HEK293 (cell line): ENCODE measurements at regions not wholly inside any gene's neighbourhood (a gene's known extent, or its start where the extent isn't known, plus 50 kb on each side); places are given as distances from the start of the nearest gene placed in this dataset.

Source experiments
- CTCF ChIA-PET: fragments of 350-600 bp; formaldehyde crosslinking; extraction: SDS; loops from one replicate; lab custom pipeline; 2021; ENCODE audit warnings: antibody characterized with exemption; lab: Yijun Ruan, JAX
- POLR2A ChIA-PET: fragments of 300-600 bp; formaldehyde crosslinking; extraction: SDS; loops from one replicate; lab custom pipeline; 2020; ENCODE audit warnings: antibody characterized with exemption, inconsistent platforms; lab: Yijun Ruan, JAX
- H3K27ac ChIP-seq: fragments of 200-500 bp; sonication (Bioruptor generic); 2 replicates; pipeline ENCODE4 v1.5.1; 2014; ENCODE audit warnings: low read depth, low read length, control low read depth, inconsistent platforms; ENCODE audit errors: extremely low read depth
- H3K36me3 ChIP-seq, 2 experiments: fragments of 200-500 bp in 1 of 2; sonication (Bioruptor generic) in 1 of 2; 1 replicate in 1 of 2; 2 replicates in 1 of 2; pipeline ENCODE4 v1.5.1; 2014 to 2017; ENCODE audit warnings: inconsistent platforms in 2 of 2, low read length in 2 of 2; ENCODE audit not compliant: control insufficient read depth in 2 of 2, insufficient read depth in 1 of 2
- H3K4me1 ChIP-seq: fragments of 200-500 bp; sonication (Bioruptor generic); 2 replicates; pipeline ENCODE4 v1.5.1; 2014; ENCODE audit warnings: mild to moderate bottlenecking, low read length, inconsistent platforms; ENCODE audit not compliant: control insufficient read depth, insufficient read depth
- H3K4me3 ChIP-seq: 2 replicates; pipeline ENCODE4 v1.5.1; 2011; ENCODE audit warnings: low read depth, mild to moderate bottlenecking, control low read depth, low read length, moderate library complexity
- H3K9me3 ChIP-seq: fragments of 200-500 bp; sonication (Bioruptor generic); 2 replicates; pipeline ENCODE4 v1.5.1; 2014; ENCODE audit warnings: low read depth, low read length, inconsistent platforms; ENCODE audit not compliant: control insufficient read depth, insufficient read depth
- REST ChIP-seq: fragments of 450-650 bp; formaldehyde crosslinking; IDR thresholded peaks from 2 replicates; pipeline ENCODE4 v1.5.1; 2016; ENCODE audit warnings: missing biosample characterization, missing genetic modification characterization
- ZNF157 ChIP-seq: fragments of 450-650 bp; formaldehyde crosslinking; IDR thresholded peaks from 2 replicates; pipeline ENCODE4 v1.5.1; 2016; ENCODE audit warnings: missing biosample characterization, missing genetic modification characterization
- ZNF223 ChIP-seq: fragments of 450-650 bp; formaldehyde crosslinking; IDR thresholded peaks from 2 replicates; pipeline ENCODE4 v1.5.1; 2016; ENCODE audit warnings: missing biosample characterization, missing genetic modification characterization
- ZNF37A ChIP-seq: fragments of 450-650 bp; IDR thresholded peaks from 2 replicates; pipeline ENCODE4 v1.5.1; 2018; ENCODE audit warnings: missing biosample characterization, missing genetic modification characterization
- ZNF391 ChIP-seq: fragments of 450-650 bp; formaldehyde crosslinking; IDR thresholded peaks from 2 replicates; pipeline ENCODE4 v1.5.1; 2016; ENCODE audit warnings: low read depth, missing biosample characterization, missing genetic modification characterization, borderline replicate concordance
- ZNF426 ChIP-seq: fragments of 450-650 bp; formaldehyde crosslinking; IDR thresholded peaks from 2 replicates; pipeline ENCODE4 v1.5.1; 2017; ENCODE audit warnings: missing biosample characterization, missing genetic modification characterization, mild to moderate bottlenecking, inconsistent platforms, moderate library complexity
- ZNF510 ChIP-seq: fragments of 450-650 bp; formaldehyde crosslinking; IDR thresholded peaks from 2 replicates; pipeline ENCODE4 v1.5.1; 2018; ENCODE audit warnings: mild to moderate bottlenecking, missing genetic modification characterization, missing biosample characterization; ENCODE audit not compliant: insufficient replicate concordance
- ZNF529 ChIP-seq: fragments of 450-650 bp; formaldehyde crosslinking; IDR thresholded peaks from 2 replicates; pipeline ENCODE4 v1.5.1; 2017; ENCODE audit warnings: missing genetic modification characterization, missing biosample characterization; ENCODE audit not compliant: insufficient replicate concordance
- ZNF600 ChIP-seq: fragments of 450-650 bp; formaldehyde crosslinking; IDR thresholded peaks from 2 replicates; pipeline ENCODE4 v1.5.1; 2016; ENCODE audit warnings: missing biosample characterization, missing genetic modification characterization
- ZNF626 ChIP-seq: fragments of 450-650 bp; sonication (Bioruptor Pico); formaldehyde crosslinking; IDR thresholded peaks from 2 replicates; pipeline ENCODE4 v1.5.1; 2018; ENCODE audit warnings: missing biosample characterization, missing genetic modification characterization, inconsistent platforms
- TF ChIP-seq, protein P1 (sequence below): fragments of 450-650 bp; formaldehyde crosslinking; IDR thresholded peaks from 2 replicates; pipeline ENCODE4 v1.5.1; 2016; ENCODE audit warnings: missing biosample characterization, missing genetic modification characterization
- TF ChIP-seq, protein P2 (sequence below): fragments of 450-650 bp; formaldehyde crosslinking; IDR thresholded peaks from 2 replicates; pipeline ENCODE4 v1.5.1; 2016; ENCODE audit warnings: missing biosample characterization, missing genetic modification characterization

DNA sequence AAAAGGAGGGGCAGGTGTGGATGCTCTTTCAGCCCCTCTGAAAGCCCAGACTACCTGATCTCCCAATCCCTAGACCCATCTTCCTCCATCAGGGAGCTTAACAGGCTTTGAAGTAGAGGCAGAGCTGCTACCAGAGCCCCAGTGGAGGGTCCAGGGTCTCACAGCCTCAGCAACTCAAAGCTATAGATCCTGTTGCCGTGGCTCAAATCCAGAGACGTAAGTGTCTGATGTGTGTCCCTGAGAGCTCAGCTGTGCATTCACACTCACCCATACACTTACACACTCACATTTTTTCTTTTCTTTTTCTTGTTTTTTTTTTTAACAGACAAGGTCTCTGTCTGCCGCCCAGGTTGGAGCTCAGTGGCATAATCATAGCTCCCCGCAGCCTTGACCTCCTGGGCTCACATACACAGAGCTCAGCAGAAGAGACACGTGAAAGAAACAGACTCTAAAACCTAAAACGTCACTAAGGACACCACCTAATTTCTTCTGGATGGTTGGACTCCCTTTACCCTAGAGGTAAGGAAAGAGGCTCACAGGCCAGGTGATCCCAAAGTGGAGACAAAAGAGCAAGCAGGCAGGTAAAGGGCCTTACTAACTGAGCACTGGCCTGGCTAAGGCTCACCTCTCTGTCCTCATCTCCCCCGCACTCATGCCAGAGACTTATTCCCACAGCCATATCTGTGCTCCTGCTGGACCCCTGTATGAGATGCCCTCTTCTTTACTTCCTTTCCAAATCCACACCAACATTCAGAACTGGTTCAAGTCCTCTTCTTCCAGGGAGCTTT lies 80.7 kb downstream of the SCN11A start (continued):
- TF ChIP-seq ZNF391 (tag by site-specific recombination) (no peak), ZNF37A (tag by site-specific recombination) (no peak)
- TF ChIP-seq, protein P1, sequence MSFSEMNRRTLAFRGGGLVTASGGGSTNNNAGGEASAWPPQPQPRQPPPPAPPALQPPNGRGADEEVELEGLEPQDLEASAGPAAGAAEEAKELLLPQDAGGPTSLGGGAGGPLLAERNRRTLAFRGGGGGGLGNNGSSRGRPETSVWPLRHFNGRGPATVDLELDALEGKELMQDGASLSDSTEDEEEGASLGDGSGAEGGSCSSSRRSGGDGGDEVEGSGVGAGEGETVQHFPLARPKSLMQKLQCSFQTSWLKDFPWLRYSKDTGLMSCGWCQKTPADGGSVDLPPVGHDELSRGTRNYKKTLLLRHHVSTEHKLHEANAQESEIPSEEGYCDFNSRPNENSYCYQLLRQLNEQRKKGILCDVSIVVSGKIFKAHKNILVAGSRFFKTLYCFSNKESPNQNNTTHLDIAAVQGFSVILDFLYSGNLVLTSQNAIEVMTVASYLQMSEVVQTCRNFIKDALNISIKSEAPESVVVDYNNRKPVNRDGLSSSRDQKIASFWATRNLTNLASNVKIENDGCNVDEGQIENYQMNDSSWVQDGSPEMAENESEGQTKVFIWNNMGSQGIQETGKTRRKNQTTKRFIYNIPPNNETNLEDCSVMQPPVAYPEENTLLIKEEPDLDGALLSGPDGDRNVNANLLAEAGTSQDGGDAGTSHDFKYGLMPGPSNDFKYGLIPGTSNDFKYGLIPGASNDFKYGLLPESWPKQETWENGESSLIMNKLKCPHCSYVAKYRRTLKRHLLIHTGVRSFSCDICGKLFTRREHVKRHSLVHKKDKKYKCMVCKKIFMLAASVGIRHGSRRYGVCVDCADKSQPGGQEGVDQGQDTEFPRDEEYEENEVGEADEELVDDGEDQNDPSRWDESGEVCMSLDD (tag by site-specific recombination), result no peak

GRCh38 chr3:38969317-38970235 lies 82.2 kb downstream of the SCN11A start:
- Histone ChIP-seq H3K36me3 (no peaks in the 10 kb centered on the region), H3K27ac (no peak overlapping the region)
- TF ChIP-seq ZNF600 (tag by site-specific recombination) (no peak), ZNF157 (no peak), ZNF426 (no peak), ZNF529 (tag by site-specific recombination) (no peak), REST (tag by site-specific recombination) (no peak), ZNF626 (no peak), ZNF510 (tag by site-specific recombination) (no peak)
- TF ChIP-seq, all 188 proteins: peak for 0
- ChIA-PET CTCF (interaction anchor here (0.9 to 1.2 kb wide), 3 partner anchors 9 to 71 kb away, joined by 3 to 4 read pairs (median 3); no protein-coding TSS in a partner anchor), POLR2A (no interaction called here)
- no peaks in the 10 kb centered on the region for H3K9me3 ChIP-seq
- no peaks in the 10 kb centered on the region for H3K4me1 ChIP-seq
- H3K4me3 ChIP-seq, result no peak overlapping the region

GRCh38 chr3:38968891-38969290 lies 82.9 kb downstream of the SCN11A start:
- H3K4me1 ChIP-seq, result no peaks in the 10 kb centered on the region
- no peak overlapping the region for H3K4me3 ChIP-seq
- H3K9me3 ChIP-seq, result no peaks in the 10 kb centered on the region
- POLR2A ChIA-PET, result no interaction called here
- no peak overlapping the region for H3K27ac ChIP-seq
- H3K36me3 ChIP-seq, result no peaks in the 10 kb centered on the region
- TF ChIP-seq ZNF223 (tag by site-specific recombination), result no peak
- TF ChIP-seq, protein P2, sequence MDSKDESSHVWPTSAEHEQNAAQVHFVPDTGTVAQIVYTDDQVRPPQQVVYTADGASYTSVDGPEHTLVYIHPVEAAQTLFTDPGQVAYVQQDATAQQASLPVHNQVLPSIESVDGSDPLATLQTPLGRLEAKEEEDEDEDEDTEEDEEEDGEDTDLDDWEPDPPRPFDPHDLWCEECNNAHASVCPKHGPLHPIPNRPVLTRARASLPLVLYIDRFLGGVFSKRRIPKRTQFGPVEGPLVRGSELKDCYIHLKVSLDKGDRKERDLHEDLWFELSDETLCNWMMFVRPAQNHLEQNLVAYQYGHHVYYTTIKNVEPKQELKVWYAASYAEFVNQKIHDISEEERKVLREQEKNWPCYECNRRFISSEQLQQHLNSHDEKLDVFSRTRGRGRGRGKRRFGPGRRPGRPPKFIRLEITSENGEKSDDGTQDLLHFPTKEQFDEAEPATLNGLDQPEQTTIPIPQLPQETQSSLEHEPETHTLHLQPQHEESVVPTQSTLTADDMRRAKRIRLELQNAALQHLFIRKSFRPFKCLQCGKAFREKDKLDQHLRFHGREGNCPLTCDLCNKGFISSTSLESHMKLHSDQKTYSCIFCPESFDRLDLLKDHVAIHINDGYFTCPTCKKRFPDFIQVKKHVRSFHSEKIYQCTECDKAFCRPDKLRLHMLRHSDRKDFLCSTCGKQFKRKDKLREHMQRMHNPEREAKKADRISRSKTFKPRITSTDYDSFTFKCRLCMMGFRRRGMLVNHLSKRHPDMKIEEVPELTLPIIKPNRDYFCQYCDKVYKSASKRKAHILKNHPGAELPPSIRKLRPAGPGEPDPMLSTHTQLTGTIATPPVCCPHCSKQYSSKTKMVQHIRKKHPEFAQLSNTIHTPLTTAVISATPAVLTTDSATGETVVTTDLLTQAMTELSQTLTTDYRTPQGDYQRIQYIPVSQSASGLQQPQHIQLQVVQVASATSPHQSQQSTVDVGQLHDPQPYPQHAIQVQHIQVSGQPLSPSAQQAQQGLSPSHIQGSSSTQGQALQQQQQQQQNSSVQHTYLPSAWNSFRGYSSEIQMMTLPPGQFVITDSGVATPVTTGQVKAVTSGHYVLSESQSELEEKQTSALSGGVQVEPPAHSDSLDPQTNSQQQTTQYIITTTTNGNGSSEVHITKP (tag by site-specific recombination), result 0 out of 2 replicates have a peak, but pooled peaks have one; percentile 20
- TF ChIP-seq, all 188 proteins: peak for 1
- CTCF ChIA-PET, result interaction anchor here (0.9 to 1.4 kb wide), 3 partner anchors 12 to 71 kb away, joined by 3 to 4 read pairs (median 3); no protein-coding TSS in a partner anchor
